Sciatic nerve (tissue), 2 donors: ENCODE measurements at regions not wholly inside any gene's neighbourhood (a gene's known extent, or its start where the extent isn't known, plus 50 kb on each side); places are given as distances from the start of the nearest gene placed in this dataset.

ENCODE experiments used
- ATAC-seq: fragments of 200-7000 bp; cut with Tn5 transposase; one replicate; pipeline ENCODE4 v1.9.1; 2020; ENCODE audit warnings: mild to moderate bottlenecking, moderate library complexity
- DNase-seq: peaks from one replicate; pipeline ENCODE4 v3.0.0-alpha.2; 2020; ENCODE audit warnings: low spot score
- intact Hi-C: fragments of 100-400 bp; cut with DNase I; formaldehyde crosslinking; loops from one replicate; pipeline ENCODE4 v1.14.2; 2022
- donor health status: DM: no; HTN: no; CAD: no.
- donor health status: DM: no; HTN: no; CAD: no.

GRCh38 chr18:22031611-22032010 is 137.8 kb upstream of the GATA6 start:
- DNase-seq (no peak), ATAC-seq (no peak)
- intact Hi-C loops = no loop called here

DNA sequence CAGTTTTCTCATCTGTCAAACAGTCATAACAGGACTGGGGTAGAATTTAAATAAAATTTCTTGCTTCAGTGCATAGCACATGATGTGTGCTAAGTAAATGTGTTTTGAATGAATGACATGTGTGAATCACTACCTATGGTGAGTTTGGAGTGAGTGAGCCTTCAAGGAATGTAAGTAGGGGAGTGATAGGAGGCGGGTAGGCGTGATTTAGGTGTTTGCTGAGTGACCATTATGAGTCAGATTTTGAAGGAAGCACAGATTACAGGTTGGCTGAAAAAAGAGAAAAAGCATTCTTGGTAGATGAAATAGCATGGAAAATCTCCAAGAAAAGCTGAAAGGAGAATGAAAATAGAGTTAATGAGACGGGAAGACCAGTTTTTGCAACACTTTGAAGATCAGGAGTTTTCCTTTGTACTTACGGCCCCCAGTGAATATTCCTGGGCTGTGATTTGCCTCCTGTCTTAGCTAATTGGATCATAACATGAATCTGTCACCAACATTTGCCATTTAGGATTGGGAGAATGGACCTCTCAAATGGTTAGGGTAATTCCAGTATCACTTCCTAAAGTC is 136.9 kb upstream of the GATA6 start:
- intact Hi-C loops = no loop called here
- ATAC-seq (no peak), DNase-seq (no peak)

GRCh38 chr18:22033085-22033484 is 136.3 kb upstream of the GATA6 start:
- intact Hi-C loops = no loop called here

DNA sequence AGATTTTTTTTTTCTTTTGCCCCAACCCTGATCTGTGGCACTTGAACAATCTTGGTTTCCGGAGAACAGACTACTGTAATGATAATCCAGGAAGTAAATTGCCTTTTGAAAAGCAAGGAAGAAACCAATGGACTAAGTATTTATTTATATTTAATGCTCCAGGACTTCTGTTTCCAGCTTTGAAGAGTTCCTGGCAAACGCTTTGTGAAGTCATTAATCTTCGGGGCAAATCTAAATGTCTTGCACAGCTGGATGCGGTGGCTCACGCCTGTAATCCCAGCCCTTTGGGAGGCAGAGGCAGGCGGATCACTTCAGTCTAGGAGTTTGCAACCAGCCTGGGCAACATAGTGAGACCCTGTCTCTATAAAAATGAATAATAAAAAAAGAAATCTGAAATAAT is 135.1 kb upstream of the GATA6 start:
- DNase-seq (no peak), ATAC-seq (no peak)
- intact Hi-C loops = no loop called here

More at GRCh38 chr18:22033085-22033484, 136.3 kb upstream of the GATA6 start:
- ATAC-seq = no peak
- no peak for DNase-seq

- ATAC-seq = no peak
- intact Hi-C loops = no loop called here
- DNase-seq = no peak
Measured at GRCh38 chr18:22040533-22040932, 128.9 kb upstream of the GATA6 start.

DNA sequence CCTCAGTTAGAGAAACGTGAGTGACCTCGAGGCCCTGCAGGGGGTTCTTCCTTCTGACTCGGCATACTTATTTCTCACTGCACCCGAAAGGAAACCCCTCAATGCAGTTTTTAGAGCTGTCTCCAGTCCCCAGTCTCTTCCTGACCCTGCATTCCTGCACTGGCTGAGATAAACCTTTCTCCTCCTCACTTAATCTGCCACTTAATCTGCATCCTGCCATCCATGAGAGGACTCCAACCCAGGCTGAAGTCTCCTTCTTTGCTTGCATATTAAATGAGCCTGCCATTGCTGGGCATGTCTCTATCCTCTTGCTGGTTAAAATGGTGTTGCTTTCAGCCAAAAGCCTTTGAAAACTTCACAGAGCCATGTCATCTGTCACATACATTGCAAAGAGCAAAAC is 125.6 kb upstream of the GATA6 start:
- DNase-seq (no peak), ATAC-seq (no peak)
- intact Hi-C loops = no loop called here

- intact Hi-C loops = no loop called here
- DNase-seq (no peak), ATAC-seq (no peak)
Measured at GRCh38 chr18:22044474-22045220, 124.7 kb upstream of the GATA6 start.

DNA sequence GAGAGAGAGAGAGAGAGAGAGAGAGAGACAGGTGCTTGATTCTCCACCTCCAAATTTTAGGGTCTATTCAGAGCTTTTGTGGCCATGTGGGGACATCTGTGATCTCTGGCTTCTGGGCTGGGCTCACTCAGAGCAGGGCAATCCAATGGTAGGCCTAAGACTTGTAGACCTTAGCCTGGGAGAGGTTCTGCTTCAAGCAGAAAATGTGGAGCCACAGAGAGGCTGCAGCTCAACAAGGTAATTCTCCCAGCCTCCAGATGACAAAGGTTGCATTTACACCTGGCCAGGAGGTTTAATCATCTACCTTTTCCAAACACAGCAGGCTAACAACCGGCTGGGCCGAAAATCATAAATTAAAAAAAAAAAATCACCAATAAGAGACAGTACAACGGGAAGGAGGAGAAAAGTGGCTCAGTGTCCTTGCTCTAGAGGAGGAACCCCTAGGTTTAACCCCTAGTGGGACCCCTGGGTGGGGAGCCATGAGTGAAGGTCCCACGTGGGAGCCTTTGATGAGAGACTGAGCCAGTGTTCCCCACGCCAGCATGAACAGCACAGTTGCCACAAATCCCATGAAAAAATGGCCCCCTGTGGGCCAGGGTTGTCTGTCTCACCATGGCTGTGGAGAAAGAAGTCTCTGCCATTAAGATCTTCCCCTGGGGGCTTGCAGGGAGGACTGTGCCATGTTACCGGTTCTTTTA is 124.0 kb upstream of the GATA6 start:
- intact Hi-C loops = no loop called here
- DNase-seq (no peak), ATAC-seq (no peak)

GRCh38 chr18:22046473-22046872 is 122.9 kb upstream of the GATA6 start:
- intact Hi-C loops = no loop called here
- DNase-seq (no peak), ATAC-seq (no peak)

DNA sequence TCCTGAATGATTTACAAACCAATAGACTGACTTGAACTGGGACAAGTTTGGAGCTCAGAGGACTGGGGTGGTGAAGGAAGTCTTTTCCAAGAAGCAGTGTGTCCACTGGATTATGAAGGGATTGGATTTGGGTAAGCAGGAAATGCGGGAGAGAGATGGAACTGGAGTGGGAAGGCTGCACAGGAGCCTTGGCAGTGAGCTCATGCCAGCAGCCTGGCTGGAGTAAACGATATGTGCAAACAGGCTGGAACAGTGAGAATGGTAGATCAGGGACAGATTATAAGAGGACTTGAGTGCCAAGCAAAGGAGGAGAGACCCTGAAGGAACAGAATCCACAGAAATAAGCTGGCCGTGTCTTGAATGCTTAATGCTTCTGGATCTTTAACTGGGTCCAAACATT is 121.9 kb upstream of the GATA6 start:
- no peak for ATAC-seq
- intact Hi-C loops = no loop called here
- no peak for DNase-seq

GRCh38 chr18:22048221-22048620 is 121.2 kb upstream of the GATA6 start:
- ATAC-seq (no peak), DNase-seq (no peak)

DNA sequence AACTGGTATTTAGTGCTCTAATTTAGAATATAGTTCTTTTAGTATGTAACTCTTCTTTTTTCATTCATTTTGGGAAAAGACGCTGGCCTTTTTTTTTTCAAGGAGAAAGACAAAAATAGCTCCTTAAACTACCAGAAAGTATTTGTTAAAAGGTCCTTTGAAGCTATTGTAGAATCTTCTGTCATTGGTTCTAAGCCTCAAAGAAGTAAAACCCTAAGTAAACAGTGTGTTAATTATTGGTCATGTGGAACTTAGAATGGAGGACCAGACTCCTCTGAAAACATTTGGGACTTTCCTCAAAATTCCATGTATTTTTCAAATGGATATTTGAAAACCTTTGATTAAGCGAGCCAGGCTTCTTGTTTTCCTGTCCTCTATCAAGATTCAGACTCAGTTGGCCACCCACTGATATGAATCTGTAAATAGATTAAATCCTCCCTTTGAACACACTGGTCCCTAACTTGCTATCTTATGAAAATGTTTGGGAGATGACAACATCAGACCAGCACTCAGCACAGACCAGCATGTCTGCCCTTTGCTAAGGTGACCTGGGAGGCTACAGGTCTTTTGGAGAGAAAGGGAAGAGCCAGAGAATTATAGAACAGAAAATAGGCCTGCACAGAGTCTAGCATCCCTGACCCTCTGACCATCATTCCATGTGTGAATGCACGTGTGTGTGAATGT is 120.3 kb upstream of the GATA6 start:
- no peak for ATAC-seq
- no peak for DNase-seq
- intact Hi-C loops = no loop called here

More at GRCh38 chr18:22048221-22048620, 121.2 kb upstream of the GATA6 start:
- intact Hi-C loops = no loop called here

- DNase-seq = no peak
- no peak for ATAC-seq
- intact Hi-C loops = no loop called here
Measured at GRCh38 chr18:22052405-22053105, 116.8 kb upstream of the GATA6 start.

DNA sequence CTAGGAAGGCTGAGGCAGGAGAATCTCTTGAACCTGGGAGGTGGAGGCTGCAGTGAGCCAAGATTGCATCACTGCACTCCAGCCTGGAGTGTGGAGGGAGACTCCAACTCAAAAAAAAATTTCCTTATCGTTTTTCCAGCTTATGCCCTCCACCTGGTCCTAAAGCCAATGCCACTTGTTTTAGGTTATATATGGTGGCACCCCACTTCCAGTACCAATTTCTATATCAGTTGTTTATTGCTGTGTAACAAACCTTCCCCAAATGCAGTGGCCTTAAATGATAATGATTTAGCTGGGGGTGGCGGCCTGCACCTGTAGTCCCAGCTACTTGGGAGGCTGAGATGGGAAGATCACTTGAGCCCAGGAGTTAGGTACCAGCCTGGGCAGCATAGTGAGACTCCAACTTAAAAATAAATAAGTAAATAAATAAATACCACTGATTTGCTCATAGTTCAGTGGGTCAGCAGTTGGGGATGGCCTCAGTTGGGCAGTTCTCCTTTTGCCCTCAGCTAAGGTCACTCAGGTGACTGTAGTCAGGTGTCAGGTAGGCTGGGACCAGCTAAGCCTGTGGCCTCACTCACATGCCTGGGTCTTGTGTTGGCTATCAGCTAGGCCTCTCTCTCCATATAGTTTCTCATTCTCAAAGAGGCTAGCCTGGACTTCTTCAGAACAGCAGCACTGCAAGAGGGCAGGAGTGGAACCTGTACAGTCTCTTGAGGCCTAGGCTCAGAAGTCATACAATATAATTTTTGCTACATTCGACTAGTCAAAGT is 113.7 kb upstream of the GATA6 start:
- DNase-seq = no peak
- intact Hi-C loops = no loop called here
- no peak for ATAC-seq

DNA sequence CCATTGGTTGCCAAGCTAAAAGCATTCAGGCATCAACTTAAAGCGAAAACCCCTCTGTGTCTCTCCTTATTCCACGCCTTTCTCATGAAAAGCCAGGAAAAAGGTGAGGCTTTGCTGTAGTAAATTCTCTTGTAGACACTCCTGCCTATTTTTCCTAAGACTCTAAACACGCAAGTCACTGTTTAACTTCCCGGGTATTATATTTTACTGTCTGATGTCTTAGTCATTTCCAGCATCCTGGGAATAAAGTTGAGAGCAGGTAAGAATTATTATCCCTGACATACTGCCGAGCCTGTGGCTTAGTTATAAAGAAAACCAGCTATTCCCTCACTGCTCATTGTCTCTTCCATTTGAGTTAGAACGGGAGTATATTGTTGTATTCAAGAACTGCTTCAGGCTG is 112.4 kb upstream of the GATA6 start:
- intact Hi-C loops = no loop called here
- no peak for DNase-seq
- no peak for ATAC-seq

DNA sequence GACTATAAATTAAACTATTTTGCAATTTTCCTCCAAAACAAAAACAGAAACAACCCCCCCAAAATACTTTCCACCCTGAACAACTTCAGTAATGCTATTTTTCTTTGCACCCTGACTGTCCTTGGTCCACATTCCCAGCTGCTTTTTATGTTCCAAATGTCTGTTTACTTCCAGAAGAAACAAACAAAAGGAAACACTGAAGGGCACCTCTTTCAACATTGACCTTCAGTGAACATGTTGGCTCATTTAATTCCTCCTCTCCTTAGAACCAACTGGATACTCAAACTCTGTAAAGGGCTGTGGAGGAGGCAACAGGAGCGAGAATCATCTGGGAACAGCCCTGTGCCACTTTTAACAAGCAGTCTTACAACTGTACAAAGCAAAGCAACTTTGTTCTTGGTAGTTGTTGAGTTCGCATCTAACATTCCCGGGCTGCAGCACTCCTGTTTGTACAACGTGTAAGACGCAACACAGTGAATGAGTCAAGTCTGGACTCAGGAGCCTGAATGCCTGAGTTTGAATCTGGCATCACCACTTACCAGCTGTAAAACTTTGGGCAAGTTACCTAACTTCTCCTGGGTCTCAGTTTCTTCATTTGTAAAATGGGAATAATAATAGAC is 111.4 kb upstream of the GATA6 start:
- intact Hi-C loops = no loop called here
- DNase-seq = no peak

GRCh38 chr18:22060361-22060760 is 109.0 kb upstream of the GATA6 start:
- no peak for ATAC-seq
- intact Hi-C loops = no loop called here
- no peak for DNase-seq

More for the DNA sequence above, 111.4 kb upstream of the GATA6 start:
- no peak for ATAC-seq

- DNase-seq (no peak), ATAC-seq (no peak)
- intact Hi-C loops = no loop called here
Measured at GRCh38 chr18:22063102-22063501, 106.3 kb upstream of the GATA6 start.
